BLaER1 (cell line): ENCODE measurements at regions not wholly inside any gene's neighbourhood (a gene's known extent, or its start where the extent isn't known, plus 50 kb on each side); places are given as distances from the start of the nearest gene placed in this dataset.

ENCODE experiments used
- H3K27ac ChIP-seq: shearing (Covaris generic); formaldehyde crosslinking; 2 replicates; pipeline ENCODE4 v1.8.1; 2022
- H3K27me3 ChIP-seq: shearing (Covaris generic); formaldehyde crosslinking; 2 replicates; pipeline ENCODE4 v1.8.1; 2022
- H3K36me3 ChIP-seq: shearing (Covaris generic); formaldehyde crosslinking; 2 replicates; pipeline ENCODE4 v1.8.1; 2022
- H3K4me1 ChIP-seq: shearing (Covaris generic); formaldehyde crosslinking; 2 replicates; pipeline ENCODE4 v1.8.1; 2022
- H3K4me2 ChIP-seq: shearing (Covaris generic); formaldehyde crosslinking; 2 replicates; pipeline ENCODE4 v1.8.1; 2022
- H3K4me3 ChIP-seq: shearing (Covaris generic); formaldehyde crosslinking; 2 replicates; pipeline ENCODE4 v1.8.1; 2022
- H3K9ac ChIP-seq: shearing (Covaris generic); formaldehyde crosslinking; 2 replicates; pipeline ENCODE4 v1.8.1; 2022
- H3K9me3 ChIP-seq: shearing (Covaris generic); formaldehyde crosslinking; 2 replicates; pipeline ENCODE4 v1.8.1; 2022
- H4K20me1 ChIP-seq: shearing (Covaris generic); formaldehyde crosslinking; 2 replicates; pipeline ENCODE4 v1.8.1; 2022
- Cebpa-rat ChIP-seq: shearing (Covaris generic); IDR thresholded peaks from 2 replicates; pipeline ENCODE4 v1.8.1; 2022

GRCh38 chr10:78457804-78458482 is 424.3 kb downstream of the RPS24 start:
- Histone ChIP-seq H3K27ac (no peak overlapping the region), H3K36me3 (no peaks in the 10 kb centered on the region), H4K20me1 (no peaks in the 10 kb centered on the region), H3K4me2 (no peak overlapping the region), H3K9me3 (no peaks in the 10 kb centered on the region), H3K4me3 (no peak overlapping the region), H3K9ac (no peak overlapping the region), H3K27me3 (no peaks in the 10 kb centered on the region), H3K4me1 (peaks cover 10% of the 10 kb centered on the region)
- TF ChIP-seq Cebpa-rat = no peak

GRCh38 chr10:78458983-78459638 is 425.4 kb downstream of the RPS24 start:
- Histone ChIP-seq H3K4me2 (no peak overlapping the region), H3K36me3 (no peaks in the 10 kb centered on the region), H4K20me1 (no peaks in the 10 kb centered on the region), H3K4me1 (peaks cover 10% of the 10 kb centered on the region), H3K27me3 (no peaks in the 10 kb centered on the region), H3K9me3 (no peaks in the 10 kb centered on the region), H3K27ac (no peak overlapping the region), H3K4me3 (no peak overlapping the region), H3K9ac (no peak overlapping the region)
- no peak for TF ChIP-seq Cebpa-rat

- Histone ChIP-seq H3K27ac (no peak overlapping the region), H3K9me3 (no peaks in the 10 kb centered on the region), H3K27me3 (no peaks in the 10 kb centered on the region), H3K4me3 (no peak overlapping the region), H3K4me2 (no peak overlapping the region), H3K36me3 (no peaks in the 10 kb centered on the region), H3K4me1 (peaks cover 10% of the 10 kb centered on the region), H3K9ac (no peak overlapping the region), H4K20me1 (no peaks in the 10 kb centered on the region)
- no peak for TF ChIP-seq Cebpa-rat
Measured at GRCh38 chr10:78459639-78460037, 426.0 kb downstream of the RPS24 start.

- H3K4me3 ChIP-seq = no peak overlapping the region
- H3K27me3 ChIP-seq = no peaks in the 10 kb centered on the region
- no peaks in the 10 kb centered on the region for H3K36me3 ChIP-seq
- no peak for TF ChIP-seq Cebpa-rat
- no peak overlapping the region for H3K9ac ChIP-seq
- H3K9me3 ChIP-seq = no peaks in the 10 kb centered on the region
- no peaks in the 10 kb centered on the region for H4K20me1 ChIP-seq
- peaks cover 9% of the 10 kb centered on the region for H3K4me1 ChIP-seq
- H3K27ac ChIP-seq = no peak overlapping the region
- H3K4me2 ChIP-seq = no peak overlapping the region
Measured at GRCh38 chr10:78460204-78460603, 426.5 kb downstream of the RPS24 start.

GRCh38 chr10:78461333-78461732 is 427.7 kb downstream of the RPS24 start:
- Histone ChIP-seq H3K9ac (no peak overlapping the region), H3K27ac (no peak overlapping the region), H3K36me3 (no peaks in the 10 kb centered on the region), H3K4me1 (no peaks in the 10 kb centered on the region), H3K27me3 (no peaks in the 10 kb centered on the region), H3K9me3 (no peaks in the 10 kb centered on the region), H3K4me3 (no peak overlapping the region), H4K20me1 (no peaks in the 10 kb centered on the region), H3K4me2 (no peak overlapping the region)
- no peak for TF ChIP-seq Cebpa-rat

GRCh38 chr10:78462176-78462575 is 428.5 kb downstream of the RPS24 start:
- H4K20me1 ChIP-seq = no peaks in the 10 kb centered on the region
- no peak for TF ChIP-seq Cebpa-rat
- no peaks in the 10 kb centered on the region for H3K27me3 ChIP-seq
- no peaks in the 10 kb centered on the region for H3K36me3 ChIP-seq
- no peaks in the 10 kb centered on the region for H3K9me3 ChIP-seq
- no peak overlapping the region for H3K9ac ChIP-seq
- no peaks in the 10 kb centered on the region for H3K4me1 ChIP-seq
- no peak overlapping the region for H3K4me2 ChIP-seq
- H3K4me3 ChIP-seq = no peak overlapping the region
- no peak overlapping the region for H3K27ac ChIP-seq

- H3K27me3 ChIP-seq = no peaks in the 10 kb centered on the region
- 0 out of 2 replicates have a peak, but pooled peaks cover 5% of the 10 kb centered on the region for H3K9me3 ChIP-seq
- no peak overlapping the region for H3K4me3 ChIP-seq
- H3K4me1 ChIP-seq = no peaks in the 10 kb centered on the region
- H3K36me3 ChIP-seq = no peaks in the 10 kb centered on the region
- H3K9ac ChIP-seq = no peak overlapping the region
- no peaks in the 10 kb centered on the region for H4K20me1 ChIP-seq
- no peak for TF ChIP-seq Cebpa-rat
- no peak overlapping the region for H3K4me2 ChIP-seq
- no peak overlapping the region for H3K27ac ChIP-seq
Measured at GRCh38 chr10:78462726-78463228, 429.1 kb downstream of the RPS24 start.

- Histone ChIP-seq H3K4me1 (no peaks in the 10 kb centered on the region), H4K20me1 (no peaks in the 10 kb centered on the region), H3K9me3 (peaks cover 9% of the 10 kb centered on the region; the same call in 1 of the 2 replicates), H3K27ac (no peak overlapping the region), H3K36me3 (no peaks in the 10 kb centered on the region), H3K4me3 (no peak overlapping the region), H3K27me3 (no peaks in the 10 kb centered on the region), H3K9ac (no peak overlapping the region), H3K4me2 (no peak overlapping the region)
- no peak for TF ChIP-seq Cebpa-rat
Measured at GRCh38 chr10:78464118-78464855, 430.6 kb downstream of the RPS24 start.

- H4K20me1 ChIP-seq = no peaks in the 10 kb centered on the region
- no peak for TF ChIP-seq Cebpa-rat
Measured at GRCh38 chr10:78464856-78465267, 431.2 kb downstream of the RPS24 start.

GRCh38 chr10:78465431-78465830 is 431.8 kb downstream of the RPS24 start:
- Histone ChIP-seq H3K9me3 (peaks cover 9% of the 10 kb centered on the region; the same call in 1 of the 2 replicates), H3K4me1 (no peaks in the 10 kb centered on the region), H3K9ac (no peak overlapping the region), H3K27ac (no peak overlapping the region), H3K4me3 (no peak overlapping the region), H3K4me2 (no peak overlapping the region), H4K20me1 (no peaks in the 10 kb centered on the region), H3K36me3 (no peaks in the 10 kb centered on the region), H3K27me3 (no peaks in the 10 kb centered on the region)
- TF ChIP-seq Cebpa-rat = no peak

More at GRCh38 chr10:78464856-78465267, 431.2 kb downstream of the RPS24 start:
- Histone ChIP-seq H3K4me3 (no peak overlapping the region), H3K27ac (no peak overlapping the region), H3K27me3 (no peaks in the 10 kb centered on the region), H3K4me2 (no peak overlapping the region), H3K4me1 (no peaks in the 10 kb centered on the region), H3K9me3 (peaks cover 9% of the 10 kb centered on the region; the same call in 1 of the 2 replicates), H3K36me3 (no peaks in the 10 kb centered on the region), H3K9ac (no peak overlapping the region)
